Uterus (tissue), 3 donors: ENCODE measurements at regions not wholly inside any gene's neighbourhood (a gene's known extent, or its start where the extent isn't known, plus 50 kb on each side); places are given as distances from the start of the nearest gene placed in this dataset.

Experiments used
- DNase-seq, 2 donors: peaks; one replicate each; pipeline ENCODE4 v3.0.0-alpha.2; 2019 to 2020
- H3K27ac ChIP-seq, 2 donors: fragments of 200-600 bp; sonication (generic); 1 replicate in 1 of 2; 2 replicates in 1 of 2; pipeline ENCODE4 v1.5.1; 2016 to 2018
- H3K27me3 ChIP-seq, 2 donors: fragments of 200-600 bp; sonication (generic); one replicate each; pipeline ENCODE4 v1.5.1; 2018 to 2019; ENCODE audit warnings: control low read depth in 1 of 2
- H3K36me3 ChIP-seq, 2 donors: fragments of 200-600 bp; sonication (generic); one replicate each; pipeline ENCODE4 v1.5.1; 2019; ENCODE audit warnings: control low read depth in 1 of 2
- H3K4me1 ChIP-seq, 2 donors: fragments of 200-600 bp; sonication (generic); one replicate each; pipeline ENCODE4 v1.5.1; 2018 to 2019; ENCODE audit warnings: control low read depth in 1 of 2
- H3K4me3 ChIP-seq, 2 donors: fragments of 200-600 bp; sonication (generic); 1 replicate in 1 of 2; 2 replicates in 1 of 2; pipeline ENCODE4 v1.5.1; 2018 to 2019; ENCODE audit warnings: mild to moderate bottlenecking in 1 of 2
- H3K9me3 ChIP-seq, 2 donors: fragments of 200-600 bp; sonication (generic); one replicate each; pipeline ENCODE4 v1.5.1; 2019; ENCODE audit warnings: control low read depth in 1 of 2
- POLR2A ChIP-seq, 2 donors: fragments of 450-650 bp; IDR thresholded peaks; one replicate each; pipeline ENCODE4 v1.6.1; 2016; ENCODE audit warnings: antibody characterized with exemption in 2 of 2, mild to moderate bottlenecking in 1 of 2, moderate library complexity in 1 of 2
- intact Hi-C: fragments of 100-400 bp; cut with DNase I; formaldehyde crosslinking; loops from one replicate; pipeline ENCODE4 v1.15.1; 2023; ENCODE audit warnings: low total_unique reads
- TF ChIP-seq, protein P1 (sequence below), 4 experiments: fragments of 200-600 bp in 2 of 4; fragments of 450-650 bp in 2 of 4; sonication (generic) in 2 of 4; IDR thresholded peaks; one replicate each; pipeline ENCODE4 v1.5.1; 2016 to 2019; ENCODE audit warnings: antibody characterized with exemption in 4 of 4, mild to moderate bottlenecking in 2 of 4, moderate library complexity in 1 of 4
- donor health status: DM: yes; HTN: yes; CAD: no.

DNA sequence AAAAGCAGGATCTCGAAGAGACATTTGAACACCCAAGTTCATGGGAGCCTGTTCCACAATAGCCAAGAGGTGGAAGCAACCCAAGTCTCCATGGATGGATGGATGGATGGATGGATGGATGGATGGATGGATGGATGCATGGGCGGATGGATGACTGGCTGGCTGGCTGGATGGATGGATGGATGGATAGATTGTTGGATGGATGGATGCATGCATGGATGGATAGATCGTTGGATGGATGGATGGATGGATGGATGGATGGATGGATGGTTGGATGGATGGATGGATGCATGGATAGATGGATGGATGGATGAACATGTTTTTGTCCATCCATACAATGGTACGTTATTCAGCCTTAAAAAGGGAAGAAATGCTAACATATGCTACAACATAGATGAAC lies 603.4 kb downstream of the BRD1 start:
- no peak for DNase-seq
- intact Hi-C loops: no loop called here
- no peaks in the 10 kb centered on the region for H3K36me3 ChIP-seq
- H3K4me3 ChIP-seq: no peak overlapping the region
- no peaks in the 10 kb centered on the region for H3K4me1 ChIP-seq
- H3K9me3 ChIP-seq: no peaks in the 10 kb centered on the region
- H3K27me3 ChIP-seq: no peaks in the 10 kb centered on the region
- no peak for TF ChIP-seq POLR2A (IDR thresholded peaks at IDR 0.05)
- TF ChIP-seq, protein P1, sequence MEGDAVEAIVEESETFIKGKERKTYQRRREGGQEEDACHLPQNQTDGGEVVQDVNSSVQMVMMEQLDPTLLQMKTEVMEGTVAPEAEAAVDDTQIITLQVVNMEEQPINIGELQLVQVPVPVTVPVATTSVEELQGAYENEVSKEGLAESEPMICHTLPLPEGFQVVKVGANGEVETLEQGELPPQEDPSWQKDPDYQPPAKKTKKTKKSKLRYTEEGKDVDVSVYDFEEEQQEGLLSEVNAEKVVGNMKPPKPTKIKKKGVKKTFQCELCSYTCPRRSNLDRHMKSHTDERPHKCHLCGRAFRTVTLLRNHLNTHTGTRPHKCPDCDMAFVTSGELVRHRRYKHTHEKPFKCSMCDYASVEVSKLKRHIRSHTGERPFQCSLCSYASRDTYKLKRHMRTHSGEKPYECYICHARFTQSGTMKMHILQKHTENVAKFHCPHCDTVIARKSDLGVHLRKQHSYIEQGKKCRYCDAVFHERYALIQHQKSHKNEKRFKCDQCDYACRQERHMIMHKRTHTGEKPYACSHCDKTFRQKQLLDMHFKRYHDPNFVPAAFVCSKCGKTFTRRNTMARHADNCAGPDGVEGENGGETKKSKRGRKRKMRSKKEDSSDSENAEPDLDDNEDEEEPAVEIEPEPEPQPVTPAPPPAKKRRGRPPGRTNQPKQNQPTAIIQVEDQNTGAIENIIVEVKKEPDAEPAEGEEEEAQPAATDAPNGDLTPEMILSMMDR (IDR thresholded peaks at IDR 0.05): no peak
- H3K27ac ChIP-seq: no peak overlapping the region

DNA sequence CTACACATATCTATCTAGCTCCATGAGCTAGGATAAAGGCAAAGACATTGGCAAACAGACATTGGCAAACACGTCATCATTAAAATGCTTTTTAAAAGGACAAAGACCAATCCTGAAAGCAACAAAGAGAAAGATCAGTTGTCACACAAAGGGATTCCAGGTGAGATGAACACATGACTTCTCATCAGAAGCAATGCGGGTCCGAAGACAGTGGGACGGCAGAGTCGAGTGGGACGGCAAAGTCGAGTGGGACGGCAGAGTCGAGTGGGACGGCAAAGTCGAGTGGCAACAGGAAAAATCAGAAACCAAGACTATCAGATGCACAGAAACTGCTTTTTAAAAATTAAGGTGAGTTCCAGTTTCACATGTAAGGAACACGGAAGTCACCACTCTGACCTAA lies 609.5 kb downstream of the BRD1 start:
- no peak for TF ChIP-seq POLR2A (IDR thresholded peaks at IDR 0.05)
- TF ChIP-seq, protein P1 (IDR thresholded peaks at IDR 0.05): no peak
- Histone ChIP-seq H3K9me3 (no peaks in the 10 kb centered on the region), H3K36me3 (no peaks in the 10 kb centered on the region), H3K27me3 (no peaks in the 10 kb centered on the region), H3K4me3 (no peak overlapping the region), H3K27ac (no peak overlapping the region), H3K4me1 (no peaks in the 10 kb centered on the region)
- intact Hi-C loops: no loop called here
- no peak for DNase-seq

DNA sequence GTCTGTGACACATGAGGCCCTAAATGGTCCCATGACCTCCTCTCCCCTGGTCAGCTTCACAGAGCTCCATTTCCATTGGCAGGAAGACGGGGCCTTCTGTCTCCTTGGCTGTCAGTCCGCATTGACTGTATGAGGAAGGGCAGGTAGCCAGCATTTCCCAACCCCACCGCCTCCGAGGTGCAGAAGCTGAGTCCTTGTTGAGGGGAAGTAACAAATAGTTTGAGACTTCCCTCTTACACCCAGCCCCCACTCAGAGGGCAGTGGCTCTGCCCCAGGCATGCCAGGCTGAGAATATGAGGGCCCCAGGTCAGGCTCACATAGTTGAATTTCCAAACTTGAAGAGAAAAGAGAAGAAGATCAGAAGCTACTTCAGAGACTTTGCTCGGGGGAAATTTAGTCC lies 611.1 kb downstream of the BRD1 start:
- Histone ChIP-seq H3K9me3 (no peaks in the 10 kb centered on the region), H3K27ac (no peak overlapping the region), H3K27me3 (no peaks in the 10 kb centered on the region), H3K4me3 (no peak overlapping the region), H3K36me3 (no peaks in the 10 kb centered on the region), H3K4me1 (no peaks in the 10 kb centered on the region)
- intact Hi-C loops: no loop called here
- TF ChIP-seq, protein P1 (IDR thresholded peaks at IDR 0.05): no peak
- TF ChIP-seq POLR2A (IDR thresholded peaks at IDR 0.05): no peak
- DNase-seq: peak; percentile 1

DNA sequence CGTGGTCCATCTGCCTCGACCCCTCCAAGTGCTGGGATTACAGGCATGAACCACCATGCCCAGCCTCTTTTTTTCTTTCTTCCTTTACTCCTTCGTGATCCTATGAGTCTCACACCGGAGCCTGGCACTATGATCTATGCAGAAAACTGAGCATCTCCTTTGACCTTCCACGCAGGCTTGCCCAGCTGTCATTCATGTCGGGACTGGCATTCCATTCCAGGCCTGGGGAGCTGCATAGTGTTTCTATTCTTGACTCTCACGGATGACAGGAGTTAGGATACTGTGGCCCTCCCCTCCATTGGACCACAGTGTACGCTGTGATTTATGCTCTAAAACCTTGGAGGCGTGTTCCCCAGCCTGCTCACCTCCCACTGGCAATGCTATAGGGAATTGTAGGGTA lies 611.8 kb downstream of the BRD1 start:
- no peaks in the 10 kb centered on the region for H3K27me3 ChIP-seq
- intact Hi-C loops: no loop called here
- no peak overlapping the region for H3K4me3 ChIP-seq
- TF ChIP-seq POLR2A (IDR thresholded peaks at IDR 0.05): no peak
- TF ChIP-seq, protein P1 (IDR thresholded peaks at IDR 0.05): no peak
- H3K27ac ChIP-seq: no peak overlapping the region
- H3K36me3 ChIP-seq: no peaks in the 10 kb centered on the region
- no peaks in the 10 kb centered on the region for H3K4me1 ChIP-seq
- no peaks in the 10 kb centered on the region for H3K9me3 ChIP-seq
- DNase-seq: no peak

DNA sequence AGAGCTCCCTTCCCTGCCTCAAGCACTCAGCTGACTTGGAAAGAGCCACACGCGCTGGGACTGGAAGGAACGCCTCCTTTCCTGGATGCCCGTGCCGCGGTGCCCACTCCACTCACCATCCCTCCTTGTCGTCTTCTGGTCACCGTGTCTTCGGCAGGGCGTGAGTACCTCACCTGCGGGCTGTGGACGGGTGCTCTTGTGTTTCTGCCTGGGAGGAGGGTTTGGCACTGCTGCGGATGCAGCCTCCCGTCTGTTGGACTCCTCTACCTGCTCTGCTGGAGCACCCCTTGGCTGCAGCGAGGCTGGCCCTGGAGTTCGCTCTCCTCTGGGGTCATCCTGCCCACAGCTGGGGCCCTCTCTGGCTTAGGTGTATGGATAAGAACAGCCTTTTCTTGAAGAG lies 612.7 kb downstream of the BRD1 start:
- DNase-seq: peak; percentile 1 to 5
- TF ChIP-seq POLR2A (IDR thresholded peaks at IDR 0.05): no peak
- TF ChIP-seq, protein P1 (IDR thresholded peaks at IDR 0.05): no peak
- Histone ChIP-seq H3K9me3 (no peaks in the 10 kb centered on the region), H3K27ac (no peak overlapping the region), H3K4me1 (no peaks in the 10 kb centered on the region), H3K27me3 (no peaks in the 10 kb centered on the region), H3K4me3 (no peak overlapping the region), H3K36me3 (no peaks in the 10 kb centered on the region)
- intact Hi-C loops: no loop called here
